ENCODE measurements at regions not wholly inside any gene's neighbourhood (a gene's known extent, or its start where the extent isn't known, plus 50 kb on each side); places are given as distances from the start of the nearest gene placed in this dataset.

DNA sequence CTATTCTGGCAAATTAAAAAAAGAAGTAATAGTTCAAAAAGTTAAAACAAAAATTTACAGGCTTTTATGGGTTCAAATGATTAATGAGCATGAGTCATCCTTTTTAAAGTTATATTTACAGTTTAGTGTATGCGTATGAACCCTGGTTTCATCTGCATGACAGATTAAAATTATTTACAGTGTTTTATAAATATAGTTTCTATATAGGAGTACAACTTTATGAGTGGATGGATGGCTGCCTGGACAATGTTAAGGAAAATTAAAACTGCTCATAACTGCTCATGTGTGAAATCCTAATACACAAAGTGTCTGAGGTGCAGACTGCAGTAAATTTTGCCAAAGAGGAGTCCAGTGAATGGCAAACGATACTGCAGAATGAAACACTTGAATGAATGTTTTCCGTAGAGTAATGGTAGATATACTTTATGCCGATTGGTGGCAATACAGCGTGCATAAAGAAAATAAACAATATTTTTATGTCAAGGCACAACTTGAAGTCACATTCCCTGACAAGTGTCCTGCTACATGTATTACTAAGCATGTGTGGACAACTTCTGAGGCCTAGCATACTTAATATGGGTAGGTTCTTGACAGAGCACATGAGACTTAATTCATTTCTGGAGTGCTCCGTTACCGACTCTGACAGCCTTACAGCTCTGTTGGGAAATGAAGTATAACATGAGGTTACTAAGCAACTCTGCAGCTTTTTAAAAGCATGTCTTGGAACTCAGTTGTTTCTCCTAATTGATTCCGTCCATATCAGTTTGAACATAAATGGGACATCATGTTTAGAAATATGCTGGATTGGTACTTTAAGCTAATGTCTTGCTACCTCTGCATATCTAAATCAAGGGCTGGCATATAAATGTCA lies 985.6 kb upstream of the PCDH7 start:
- TF ChIP-seq CTCF (IDR thresholded peaks at IDR 0.05; ENCODE audit: low read depth, low read length) (no peak), POLR2A (IDR thresholded peaks at IDR 0.05; ENCODE audit: extremely low read depth, insufficient read length) (no peak), MAX (IDR thresholded peaks at IDR 0.05; ENCODE audit: low read depth, low read length) (no peak), MYC (IDR thresholded peaks at IDR 0.05; ENCODE audit: low read depth, low read length) (no peak)
